HepG2 (cell line): ENCODE measurements at regions not wholly inside any gene's neighbourhood (a gene's known extent, or its start where the extent isn't known, plus 50 kb on each side); places are given as distances from the start of the nearest gene placed in this dataset.

Source experiments
- ATAC-seq: fragments of 200-7000 bp; cut with Tn5 transposase; 3 replicates; pipeline ENCODE4 v1.9.1; 2020; ENCODE audit warnings: mild to moderate bottlenecking, moderate library complexity
- BruUV-seq: library from RNA; stranded (reverse); fragments of 400-500 nt; replicated peaks from 2 replicates; lab custom pipeline; 2021; lab: Mats Ljungman, UMichigan
- CTCF ChIA-PET: fragments of 300-600 bp; formaldehyde crosslinking; extraction: SDS; loops from one replicate; lab custom pipeline; 2021; ENCODE audit warnings: low total read pairs, inconsistent platforms, low intra/inter-chr PET ratio; lab: Yijun Ruan, JAX
- POLR2A ChIA-PET: fragments of 350-600 bp; sonication (Branson Sonifier 250); formaldehyde crosslinking; loops from one replicate; lab custom pipeline; 2020; ENCODE audit warnings: antibody characterized with exemption, inconsistent platforms; lab: Yijun Ruan, JAX
- DNase-seq: peaks from one replicate; pipeline ENCODE4 v3.0.0-alpha.2; 2015; ENCODE audit warnings: low spot score
- FAIRE-seq: peaks from 3 replicates; lab custom pipeline; 2011; peaks lifted over from hg19 to GRCh38; lab: Jason Lieb, UNC
- H2AFZ ChIP-seq: one replicate; pipeline ENCODE4 v1.6.1; 2011; ENCODE audit warnings: low read length, inconsistent platforms
- H3K27ac ChIP-seq: fragments of 300-600 bp; 3 replicates; pipeline ENCODE4 v1.8.0; 2011; ENCODE audit warnings: mixed run types, mild to moderate bottlenecking, mixed read lengths, low read length, inconsistent platforms; ENCODE audit not compliant: insufficient read depth; ENCODE audit errors: extremely low read length
- H3K27me3 ChIP-seq, 2 experiments: fragments of 200-600 bp in 1 of 2; 2 replicates in 1 of 2; 3 replicates in 1 of 2; pipeline versions ENCODE4 v1.6.0 to v1.8.0; 2011; ENCODE audit warnings: low read length in 2 of 2, mild to moderate bottlenecking in 2 of 2, moderate library complexity in 2 of 2, inconsistent platforms in 1 of 2; ENCODE audit not compliant: insufficient read depth in 2 of 2, control insufficient read depth in 1 of 2
- H3K36me3 ChIP-seq, 2 experiments: fragments of 200-600 bp in 1 of 2; replicated peaks in 1 of 2; 2 replicates in 1 of 2; 3 replicates in 1 of 2; pipeline versions ENCODE4 v1.5.1 to v1.8.0; 2011; ENCODE audit warnings: low read length in 2 of 2, inconsistent platforms in 1 of 2; ENCODE audit not compliant: insufficient read depth in 2 of 2, control insufficient read depth in 1 of 2
- H3K4me1 ChIP-seq: 2 replicates; pipeline ENCODE4 v1.5.1; 2012; ENCODE audit warnings: low read length, inconsistent platforms; ENCODE audit not compliant: insufficient read depth
- H3K4me2 ChIP-seq: 2 replicates; pipeline ENCODE4 v1.6.0; 2011; ENCODE audit warnings: low read depth, low read length, inconsistent platforms
- H3K4me3 ChIP-seq, 3 experiments: fragments of 200-600 bp in 1 of 3; sonication (generic), shearing (Covaris generic) in 1 of 3; replicated peaks in 1 of 3; 2 replicates each; pipeline ENCODE4 v1.5.1; 2011 to 2016; ENCODE audit warnings: low read length in 3 of 3, inconsistent platforms in 2 of 3, low read depth in 2 of 3, mild to moderate bottlenecking in 2 of 3, control low read depth in 1 of 3, mixed read lengths in 1 of 3; ENCODE audit not compliant: insufficient read depth in 1 of 3
- H3K79me2 ChIP-seq: one replicate; pipeline ENCODE4 v1.6.1; 2011; ENCODE audit warnings: low read length, inconsistent platforms; ENCODE audit not compliant: insufficient read depth
- H3K9ac ChIP-seq: 2 replicates; pipeline ENCODE4 v1.6.0; 2011; ENCODE audit warnings: mild to moderate bottlenecking, low read depth, low read length, inconsistent platforms; ENCODE audit not compliant: insufficient read depth
- H3K9me3 ChIP-seq: 2 replicates; pipeline ENCODE4 v1.5.1; 2012; ENCODE audit warnings: mild to moderate bottlenecking, low read length
- H4K20me1 ChIP-seq: 2 replicates; pipeline ENCODE4 v1.6.0; 2011; ENCODE audit warnings: inconsistent platforms, mild to moderate bottlenecking, low read length, moderate library complexity; ENCODE audit not compliant: insufficient read depth
- ETV6 ChIP-seq: sonication (generic); formaldehyde crosslinking; conservative IDR thresholded peaks from 2 replicates; pipeline ENCODE4 v1.4.0; 2020; ENCODE audit warnings: missing genetic modification reagents
- GABPA ChIP-seq, 2 experiments: IDR thresholded peaks; 2 replicates each; pipeline ENCODE4 v1.6.1; 2011 to 2016; ENCODE audit warnings: low read depth in 2 of 2, low read length in 1 of 2, missing biosample characterization in 1 of 2, missing genetic modification characterization in 1 of 2
- HMGXB3 ChIP-seq: sonication (generic); formaldehyde crosslinking; IDR thresholded peaks from 2 replicates; pipeline ENCODE4 v1.4.0; 2020; ENCODE audit warnings: missing genetic modification reagents, borderline replicate concordance
- KLF11 ChIP-seq: IDR thresholded peaks from 2 replicates; pipeline ENCODE4 v1.6.1; 2016; ENCODE audit warnings: missing compliant biosample characterization
- MXD1 ChIP-seq: sonication (generic); formaldehyde crosslinking; IDR thresholded peaks from 2 replicates; pipeline ENCODE4 v1.4.0; 2020; ENCODE audit warnings: mild to moderate bottlenecking, missing genetic modification reagents
- PAF1 ChIP-seq: IDR thresholded peaks from 2 replicates; pipeline ENCODE4 v1.6.1; 2016; ENCODE audit warnings: missing genetic modification reagents, missing compliant biosample characterization
- REPIN1 ChIP-seq: sonication (generic); formaldehyde crosslinking; IDR thresholded peaks from 2 replicates; pipeline ENCODE4 v1.8.0; 2022; ENCODE audit warnings: missing genetic modification reagents, low read depth, mild to moderate bottlenecking, borderline replicate concordance
- SKI ChIP-seq: fragments of 450-650 bp; IDR thresholded peaks from one replicate; pipeline ENCODE4 v1.6.1; 2018; ENCODE audit warnings: mild to moderate bottlenecking; ENCODE audit not compliant: partially characterized antibody
- SRSF1 ChIP-seq: fragments of 200-400 bp; formaldehyde crosslinking; optimal IDR thresholded peaks from 2 replicates; pipeline ENCODE3; 2017; ENCODE audit warnings: mild to moderate bottlenecking, low read depth, low read length, moderate library complexity
- SYNCRIP ChIP-seq: fragments of 200-400 bp; formaldehyde crosslinking; IDR thresholded peaks from 2 replicates; pipeline ENCODE4 v1.6.1; 2018; ENCODE audit warnings: mild to moderate bottlenecking, low read depth, low read length; ENCODE audit not compliant: insufficient read depth
- TFDP1 ChIP-seq: IDR thresholded peaks from 2 replicates; pipeline ENCODE4 v1.6.1; 2016; ENCODE audit warnings: missing compliant biosample characterization, missing genetic modification reagents, borderline replicate concordance
- ZBTB34 ChIP-seq: sonication (generic); formaldehyde crosslinking; IDR thresholded peaks from 2 replicates; pipeline ENCODE4 v1.8.0; 2022; ENCODE audit warnings: mild to moderate bottlenecking, missing genetic modification reagents
- ZNF629 ChIP-seq: sonication (generic); formaldehyde crosslinking; conservative IDR thresholded peaks from 2 replicates; pipeline ENCODE4 v1.5.0; 2020; ENCODE audit warnings: missing genetic modification reagents
- WGBS: methylation state at CpG from one replicate; pipeline ENCODE4 v1.1.6; 2017; ENCODE audit warnings: low lambda C conversion rate; 5-methylcytosine and 5-hydroxymethylcytosine counted together
- in situ Hi-C: cut with HindIII; loops from 2 replicates; pipeline ENCODE4 v1.10.0; 2017; ENCODE audit warnings: low pct_unique_long_range_greater_than_20kb; ENCODE audit not compliant: extremely low pct_ligation_motif_present
- intact Hi-C: fragments of 100-400 bp; cut with micrococcal nuclease; formaldehyde crosslinking; loops from one replicate; pipeline ENCODE4 v1.10.0; 2022; ENCODE audit not compliant: unreplicated experiment

DNA sequence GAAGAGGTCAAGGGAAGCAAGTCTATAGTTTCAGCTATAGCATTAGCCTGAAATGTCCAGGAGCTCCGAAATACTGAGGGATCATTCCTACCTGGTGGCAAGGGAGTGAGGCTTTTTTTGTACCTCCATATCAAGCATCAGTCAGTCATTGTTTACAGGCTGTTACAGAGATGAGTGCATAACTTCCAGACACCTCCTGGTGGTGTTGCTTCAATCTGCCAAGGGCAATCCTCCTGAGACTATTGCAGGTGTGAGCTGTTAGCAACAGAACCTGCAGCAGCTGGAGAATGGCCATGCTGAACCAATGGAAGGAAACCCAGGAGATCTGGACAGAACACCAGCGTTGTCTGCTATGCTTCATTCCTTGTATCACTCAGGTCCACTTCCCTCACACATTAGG, 80.0 kb upstream of the SLC8A3 start:
- Histone ChIP-seq H3K4me2 (no peak overlapping the region), H3K27ac (no peak overlapping the region), H4K20me1 (no peaks in the 10 kb centered on the region), H3K4me1 (no peaks in the 10 kb centered on the region), H3K27me3 (no peaks in the 10 kb centered on the region), H2AFZ (no peak overlapping the region), H3K4me3 (no peak overlapping the region), H3K36me3 (no peaks in the 10 kb centered on the region), H3K9me3 (no peaks in the 10 kb centered on the region), H3K9ac (no peak overlapping the region), H3K79me2 (no peaks in the 10 kb centered on the region)
- POLR2A ChIA-PET = no interaction called here
- FAIRE-seq (no peak), ATAC-seq (no peak), DNase-seq (no peak)
- in situ Hi-C loops = no loop called here
- WGBS = 39% methylated on average over 2 of the region's 2 CpGs
- intact Hi-C loops = no loop called here
- TF ChIP-seq REPIN1 (CRISPR knock-in tag) = no peak
- no peak for TF ChIP-seq KLF11 (CRISPR knock-in tag)
- no peak for TF ChIP-seq SRSF1
- TF ChIP-seq SYNCRIP = no peak
- TF ChIP-seq PAF1 (CRISPR knock-in tag) = no peak
- TF ChIP-seq ETV6 = no peak
- no peak for TF ChIP-seq TFDP1 (CRISPR knock-in tag)
- no peak for TF ChIP-seq ZBTB34
- TF ChIP-seq MXD1 (CRISPR knock-in tag) = no peak
- no peak for TF ChIP-seq HMGXB3 (CRISPR knock-in tag)
- TF ChIP-seq GABPA (IDR thresholded peaks at IDR 0.05; ENCODE audit: low read depth, low read length) = no peak
- TF ChIP-seq GABPA (CRISPR knock-in tag; IDR thresholded peaks at IDR 0.05; ENCODE audit: low read depth) = no peak
- no peak for TF ChIP-seq SKI
- no peak for TF ChIP-seq ZNF629
- no TSS peak for BruUV-seq
- CTCF ChIA-PET = no interaction called here
